ENCODE measurements at regions not wholly inside any gene's neighbourhood (a gene's known extent, or its start where the extent isn't known, plus 50 kb on each side); places are given as distances from the start of the nearest gene placed in this dataset.

GRCh38 chr18:26628017-26628416, 79.7 kb upstream of the KCTD1 start:
- TF ChIP-seq GATA2 (IDR thresholded peaks at IDR 0.05; ENCODE audit: low read depth, low read length) (no peak), GATA3 (IDR thresholded peaks at IDR 0.05; ENCODE audit: low read depth, low read length) (no peak)

All from SH-SY5Y (cell line).